C4-2B (cell line): ENCODE measurements at regions not wholly inside any gene's neighbourhood (a gene's known extent, or its start where the extent isn't known, plus 50 kb on each side); places are given as distances from the start of the nearest gene placed in this dataset.

Experiments
- CTCF ChIP-seq: fragments of 450-650 bp; conservative IDR thresholded peaks from 2 replicates; pipeline ENCODE4 v1.5.1; 2017; ENCODE audit warnings: mild to moderate bottlenecking
- ZFX ChIP-seq: fragments of 450-650 bp; IDR thresholded peaks from 2 replicates; pipeline ENCODE4 v1.6.1; 2017

GRCh38 chr10:33519130-33519860, 184.8 kb upstream of the NRP1 start:
- no peak for TF ChIP-seq CTCF
- no peak for TF ChIP-seq ZFX
